SW 1271 (cell line): ENCODE measurements at regions not wholly inside any gene's neighbourhood (a gene's known extent, or its start where the extent isn't known, plus 50 kb on each side); places are given as distances from the start of the nearest gene placed in this dataset.
A peak's percentile ranks its signal among the peaks of the same experiment; 100 is the strongest.
"Not testable (repeated sequence)": the region's sequence is repeated elsewhere in the genome, so short reads cannot be mapped to it uniquely, and the experiment has no call there.

Source experiments
- DNase-seq, 2 experiments: peaks; one replicate each; lab custom pipeline; 2025; lab: John Stamatoyannopoulos, UW

DNA sequence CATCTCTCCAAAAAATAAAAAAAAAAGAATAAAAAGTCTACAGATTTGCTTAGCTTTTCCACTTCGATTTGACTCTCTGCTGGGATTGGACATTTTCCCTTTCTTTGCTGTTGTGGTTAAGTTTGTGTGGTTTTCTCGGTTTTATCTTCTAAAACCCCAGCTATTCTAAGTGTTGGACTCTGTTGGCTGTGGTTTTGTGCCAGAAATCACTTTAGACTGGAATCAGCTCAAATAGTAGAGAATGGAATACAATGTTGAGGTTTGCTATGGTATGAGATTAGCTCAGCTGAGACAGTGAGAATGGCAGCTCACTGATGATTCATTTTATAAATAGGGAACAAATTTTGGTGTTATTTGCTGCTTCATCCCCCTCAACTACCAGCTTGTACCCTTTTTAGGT lies 116.0 kb downstream of the BUB3 start:
- no peak for DNase-seq

DNA sequence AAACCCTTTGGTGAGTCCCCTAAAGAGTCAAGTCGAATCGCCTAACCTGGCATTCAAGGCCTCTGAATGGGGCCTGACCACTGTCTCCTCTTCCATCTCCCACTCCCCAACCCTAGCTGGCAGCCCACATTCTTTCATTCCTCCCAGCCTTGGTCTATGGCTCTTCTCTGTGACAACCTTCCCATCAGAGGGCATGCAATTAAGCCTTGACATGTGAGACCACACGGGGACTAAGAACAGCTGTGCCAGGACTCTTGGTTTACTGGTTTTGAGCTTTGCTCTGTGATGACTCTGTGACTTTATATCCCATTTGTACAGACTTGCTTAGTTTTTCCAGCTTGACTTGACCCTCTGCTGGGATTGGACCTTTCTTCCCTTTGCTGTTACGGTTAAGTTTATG lies 116.6 kb downstream of the BUB3 start:
- no peak for DNase-seq

- DNase-seq, result no peak
Observed at GRCh38 chr10:123272171-123272570, 118.0 kb downstream of the BUB3 start.

DNA sequence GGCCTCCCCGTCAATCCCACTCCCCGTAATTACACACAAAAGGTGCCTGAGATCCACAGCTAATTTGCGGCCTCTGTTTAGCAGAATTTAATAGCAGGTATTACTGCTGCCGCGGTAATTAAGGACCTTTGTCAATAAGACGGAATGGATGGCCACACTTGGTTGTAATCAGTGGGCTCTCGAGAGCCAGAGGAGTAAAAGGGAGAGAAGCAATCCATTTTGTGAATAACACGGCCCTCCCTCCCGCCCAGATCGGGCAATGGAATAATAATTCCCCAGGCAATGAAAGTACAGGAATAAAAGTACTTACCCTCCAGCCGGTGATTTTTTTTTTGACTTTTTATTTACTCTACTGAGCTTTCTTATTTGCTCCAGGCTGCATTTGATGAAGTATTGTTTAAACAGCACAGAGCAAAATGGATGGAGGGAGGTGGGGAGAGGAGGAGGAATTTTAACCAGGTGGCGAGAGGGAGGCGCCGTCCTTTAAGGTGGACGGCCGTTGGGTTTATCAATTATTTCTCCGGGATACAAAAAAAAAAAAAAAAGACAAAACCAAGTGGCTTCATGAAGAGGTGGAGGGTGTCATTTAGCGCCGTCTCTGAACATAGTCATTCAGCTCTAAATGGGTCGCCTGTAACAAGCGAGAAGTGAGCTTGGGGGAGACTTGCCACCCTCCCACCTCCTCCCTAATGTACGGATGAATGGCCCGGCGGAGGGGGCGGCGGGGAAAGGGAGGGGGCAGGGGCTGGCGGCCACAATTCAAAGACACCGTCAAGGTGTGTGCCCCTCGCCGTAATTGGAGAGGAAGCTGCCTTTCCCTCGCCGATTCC lies 120.3 kb downstream of the BUB3 start:
- no peak for DNase-seq

GRCh38 chr10:123275136-123275564 lies 120.9 kb downstream of the BUB3 start:
- DNase-seq, result no peak

GRCh38 chr10:123278445-123278844 lies 124.2 kb downstream of the BUB3 start:
- DNase-seq, result no peak

GRCh38 chr10:123283371-123283770 lies 129.2 kb downstream of the BUB3 start:
- DNase-seq, result not testable (repeated sequence)

- DNase-seq, result peak in 1 of 2 experiments; percentile 5
Observed at GRCh38 chr10:123284022-123284421, 129.8 kb downstream of the BUB3 start.

DNA sequence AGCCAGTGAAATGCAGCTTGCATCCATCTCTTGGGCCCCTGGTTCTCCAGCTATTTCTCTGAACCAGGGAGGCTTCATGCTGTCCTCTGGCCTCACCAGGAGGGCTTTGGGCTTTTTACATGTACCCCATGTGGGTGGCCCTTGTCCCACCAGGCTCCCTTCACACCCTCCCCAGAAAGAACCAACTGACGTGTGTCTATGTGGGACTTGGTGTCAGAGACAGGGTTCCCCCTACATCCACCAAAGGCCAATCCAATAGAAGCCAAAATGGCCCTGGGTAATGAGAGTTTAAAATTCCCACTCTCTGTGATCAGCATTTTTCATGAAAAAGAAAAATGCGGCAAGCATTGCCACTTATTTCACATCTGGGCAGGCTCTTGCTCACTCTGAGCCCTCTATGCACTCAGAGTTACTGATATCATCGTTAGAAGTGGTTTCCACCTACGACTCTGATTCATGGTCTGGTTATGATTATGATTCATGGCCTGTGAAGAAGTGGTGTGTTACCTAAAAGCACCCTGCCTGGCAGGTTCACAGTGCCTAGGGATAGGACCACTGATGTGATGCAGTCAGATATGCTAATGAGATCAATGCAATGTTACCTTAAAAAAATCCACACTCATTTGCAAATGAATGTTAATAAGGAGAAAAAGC lies 133.5 kb downstream of the BUB3 start:
- DNase-seq, result peak in 1 of 2 experiments; percentile 16

DNA sequence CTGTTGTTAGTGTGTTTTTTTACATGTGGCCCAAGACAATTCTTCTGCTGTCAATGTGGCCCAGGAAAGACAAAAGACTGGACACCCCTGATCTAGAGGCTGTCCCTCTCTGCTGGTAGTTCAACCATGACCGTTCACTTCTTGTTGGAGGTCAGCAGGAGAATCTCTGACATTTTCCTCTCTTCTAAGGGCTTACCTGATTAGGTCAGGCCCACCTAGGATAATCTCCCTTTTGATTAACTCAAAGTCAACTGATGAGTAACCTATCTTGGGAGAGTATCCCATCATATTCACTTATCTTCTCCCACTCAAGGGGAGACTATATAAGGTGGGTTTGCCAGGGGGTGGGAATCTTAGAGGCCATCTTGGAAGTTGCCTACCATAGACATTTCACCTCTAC lies 135.2 kb downstream of the BUB3 start:
- no peak for DNase-seq

GRCh38 chr10:123294109-123294508 lies 139.9 kb downstream of the BUB3 start:
- no peak for DNase-seq

DNA sequence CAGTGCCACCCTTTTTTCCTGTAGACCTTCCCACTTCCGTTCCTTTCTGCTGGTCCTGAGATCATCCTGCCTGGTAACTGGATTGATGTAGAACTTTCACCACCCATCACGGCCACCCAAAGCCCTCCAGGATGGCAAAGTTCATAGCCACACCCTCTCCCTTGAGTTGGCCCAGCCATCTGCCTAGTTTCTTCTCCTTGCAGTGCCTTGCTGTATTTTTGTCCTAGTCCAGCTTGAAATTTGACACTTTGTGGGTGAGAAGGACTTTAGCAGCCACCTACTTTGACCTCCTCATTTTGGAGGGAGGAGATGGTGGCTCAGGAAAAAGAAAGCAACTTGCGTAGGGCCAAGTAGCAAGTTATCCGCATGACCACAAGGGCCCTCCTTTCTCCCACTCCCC lies 140.7 kb downstream of the BUB3 start:
- no peak for DNase-seq

DNA sequence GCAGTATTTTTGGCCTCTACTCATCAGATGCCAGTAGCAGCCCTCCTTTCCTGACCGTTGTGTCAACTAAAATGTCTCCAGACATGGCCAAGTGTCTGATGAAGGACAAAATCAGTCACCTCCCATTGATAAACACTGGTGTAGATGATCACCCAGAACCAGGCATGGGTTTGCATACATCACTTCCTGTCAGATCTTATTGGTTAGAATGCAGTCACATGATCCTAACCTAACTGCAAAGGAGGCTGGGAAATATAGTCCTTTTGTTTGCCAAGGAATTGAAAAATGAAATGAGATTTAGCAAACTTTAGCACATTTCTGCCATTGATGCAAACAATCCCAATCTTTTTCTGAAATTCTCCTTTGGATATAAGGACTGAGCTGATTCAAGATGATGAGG lies 141.4 kb downstream of the BUB3 start:
- no peak for DNase-seq

- no peak for DNase-seq
Observed at GRCh38 chr10:123297175-123297574, 143.0 kb downstream of the BUB3 start.

DNA sequence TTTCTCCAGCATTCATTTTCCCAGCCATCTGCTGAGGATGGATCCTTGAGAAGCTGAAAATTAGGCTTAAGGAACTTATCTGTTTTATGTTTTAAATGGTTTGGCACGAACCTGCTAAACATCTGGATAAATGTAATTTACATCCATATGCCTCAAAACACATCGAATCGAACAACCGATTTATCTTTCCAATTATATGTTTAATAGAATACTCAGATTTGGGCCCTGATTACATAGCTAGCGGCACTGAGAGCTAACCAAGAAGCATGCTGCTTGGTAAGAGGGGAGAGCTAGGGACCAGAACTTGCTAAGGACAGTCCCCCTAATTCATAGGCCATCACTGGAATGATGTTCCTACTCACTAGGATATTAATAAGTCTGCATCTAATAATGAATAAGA lies 144.4 kb downstream of the BUB3 start:
- DNase-seq, result no peak

DNA sequence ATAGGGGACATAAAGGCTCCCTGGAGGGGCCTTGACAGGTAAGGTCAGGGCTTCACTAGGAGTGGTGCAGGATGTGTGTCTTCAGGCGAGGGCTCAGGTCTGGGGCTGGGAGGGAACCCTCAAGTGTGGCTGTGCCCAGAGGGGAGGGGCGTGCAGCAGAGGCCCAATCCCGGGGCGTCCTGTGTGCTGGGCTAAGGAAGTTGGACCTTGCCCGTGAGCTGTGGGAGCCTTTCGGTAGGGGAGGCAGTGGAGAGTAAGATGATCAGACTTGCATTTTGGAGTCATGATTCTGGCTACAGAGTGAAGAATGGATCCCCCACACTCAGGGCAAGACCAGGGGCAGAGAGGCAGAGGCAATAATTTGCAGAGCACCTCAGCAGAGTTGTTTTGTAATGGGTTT lies 145.4 kb downstream of the BUB3 start:
- DNase-seq, result no peak

DNA sequence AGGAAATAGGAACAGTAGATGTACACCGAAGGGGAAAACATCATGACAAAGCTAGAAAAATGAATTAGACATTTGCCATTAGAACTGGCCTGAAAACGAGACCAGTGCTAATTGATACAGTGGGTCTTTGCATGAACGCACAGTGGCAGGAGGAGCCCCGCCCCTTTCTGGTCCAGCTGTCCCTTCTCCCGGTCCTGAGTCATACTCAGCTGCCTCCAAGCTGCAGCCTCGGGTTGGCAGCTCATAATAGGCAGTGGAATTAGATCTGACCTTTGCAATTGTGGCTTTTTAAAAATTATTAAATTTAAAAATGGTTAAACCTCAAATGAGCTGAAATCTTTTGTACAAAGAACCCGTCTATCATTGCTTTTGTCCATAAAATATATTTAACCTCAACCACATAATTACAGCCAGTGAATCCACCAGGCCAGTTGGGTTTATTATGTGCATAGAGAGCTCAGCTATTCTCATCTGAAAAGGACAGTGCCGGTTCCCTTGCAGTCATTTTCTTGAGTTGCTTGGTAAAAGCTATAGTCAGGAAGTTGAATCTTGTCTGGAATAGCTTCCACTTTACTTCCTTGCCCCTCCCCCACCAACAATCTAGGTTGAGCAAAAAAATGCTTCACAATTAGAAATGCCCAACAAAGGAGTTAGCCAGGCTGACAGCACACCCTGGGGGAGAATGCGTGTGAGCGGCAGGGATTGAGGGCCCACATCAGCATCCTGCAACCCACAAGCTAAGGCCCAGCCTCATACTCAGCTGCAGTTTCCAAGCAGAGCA lies 147.1 kb downstream of the BUB3 start:
- DNase-seq, result no peak

DNA sequence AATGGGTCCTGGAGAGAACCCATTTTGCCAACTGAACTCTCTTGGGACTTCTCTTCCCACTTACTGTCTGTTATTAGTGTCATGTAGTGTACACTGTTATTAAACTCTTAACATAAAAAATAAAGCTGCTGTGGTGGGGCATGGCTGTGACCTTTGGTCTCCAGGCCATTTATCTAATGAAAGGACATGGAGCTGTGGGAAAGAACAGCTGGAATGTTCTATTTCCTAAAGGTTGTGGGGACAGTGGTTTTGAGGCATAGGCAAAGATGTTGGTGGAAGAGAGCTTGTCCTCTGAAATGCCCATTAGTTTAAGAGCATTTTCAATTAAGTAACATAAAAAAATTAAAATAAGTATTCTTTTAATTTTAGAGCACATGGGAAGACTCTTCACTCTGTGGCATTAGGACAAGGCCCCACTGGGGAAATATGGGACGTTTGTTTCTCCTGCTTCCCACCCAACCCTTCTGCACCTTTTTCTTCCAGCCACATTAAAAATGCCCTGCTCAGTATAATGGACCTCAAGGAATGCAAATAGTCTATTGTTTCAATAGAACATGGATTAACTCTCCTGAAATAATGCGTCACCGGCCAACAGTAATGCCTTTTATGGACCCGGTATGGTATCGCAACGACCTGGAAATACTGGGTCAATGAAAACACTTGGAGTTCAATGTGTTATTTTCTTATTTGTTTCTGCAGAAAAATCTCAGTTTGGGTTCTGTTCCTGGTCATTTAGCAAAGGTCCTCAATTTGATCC lies 149.6 kb downstream of the BUB3 start:
- no peak for DNase-seq

GRCh38 chr10:123305671-123306070 lies 151.5 kb downstream of the BUB3 start:
- no peak for DNase-seq

GRCh38 chr10:123306290-123306689 lies 152.1 kb downstream of the BUB3 start:
- DNase-seq, result no peak

- no peak for DNase-seq
Observed at GRCh38 chr10:123309731-123310130, 155.5 kb downstream of the BUB3 start.

DNA sequence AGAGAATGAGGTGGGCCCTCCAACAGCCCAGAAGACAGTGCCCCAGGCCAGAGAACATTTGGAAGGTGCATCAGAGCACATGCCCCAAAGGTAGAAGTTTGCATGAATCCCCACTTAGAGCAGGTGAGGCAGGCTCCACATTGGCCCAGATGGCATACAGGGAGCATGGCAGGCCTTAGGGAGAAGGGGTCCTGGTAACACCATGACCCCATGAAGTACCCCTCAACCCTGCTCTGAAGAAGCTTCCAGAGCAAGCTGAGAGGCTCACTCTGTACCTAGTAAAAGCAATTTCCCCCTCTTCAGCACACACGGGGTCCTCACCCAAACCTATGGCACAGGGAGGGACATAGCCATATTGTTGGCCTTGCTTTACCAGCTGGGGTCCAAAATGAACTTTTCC lies 162.6 kb downstream of the BUB3 start:
- no peak for DNase-seq
